ENCODE measurements at regions not wholly inside any gene's neighbourhood (a gene's known extent, or its start where the extent isn't known, plus 50 kb on each side); places are given as distances from the start of the nearest gene placed in this dataset.

DNA sequence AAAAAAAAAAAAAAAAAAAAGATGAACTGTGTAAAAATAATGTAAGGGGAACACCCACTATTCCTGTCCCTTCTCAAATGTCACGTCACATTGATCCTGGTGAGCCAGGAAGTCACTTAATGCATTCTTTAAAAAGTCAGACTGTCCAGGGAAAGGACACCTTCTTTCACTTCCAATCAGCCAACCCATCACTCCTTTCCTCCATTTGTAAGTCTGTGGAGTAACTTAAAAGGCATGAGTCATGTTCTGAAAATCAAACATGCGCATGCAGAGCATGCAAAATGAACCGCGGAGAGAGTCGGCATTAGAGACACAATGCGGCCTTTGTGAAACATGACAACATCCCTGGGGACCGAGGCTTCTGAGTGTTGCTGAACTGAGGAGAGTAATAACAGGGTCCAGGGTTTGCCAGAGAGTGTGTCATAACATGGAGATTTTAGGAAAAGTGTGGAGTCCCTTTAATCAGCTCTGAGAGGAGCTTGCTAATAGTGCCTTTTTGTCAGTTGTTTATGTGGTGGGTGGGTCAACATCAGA lies 77.6 kb upstream of the SEMA6A start:
- peak overlapping the region; percentile 53 to 94 (median 78) for H3K27ac Mint-ChIP-seq
- no peak overlapping the region for H2BK12ac ChIP-seq (ENCODE audit: insufficient read length, low read depth, low read length)
- H2BK5ac ChIP-seq (ENCODE audit: insufficient read length, low read length) = no peak overlapping the region
- no peak overlapping the region for H3K23ac ChIP-seq (ENCODE audit: insufficient read length, low read depth, low read length)
- H2BK15ac ChIP-seq (ENCODE audit: low read depth, low read length) = no peak overlapping the region
- no peak overlapping the region for H2BK20ac ChIP-seq (ENCODE audit: low read depth, low read length, poor library complexity, severe bottlenecking)
- no peak overlapping the region for H3T11ph ChIP-seq (ENCODE audit: low read length)
- H4K20me1 ChIP-seq (ENCODE audit: control insufficient read depth, insufficient read depth, insufficient read length) = no peaks in the 10 kb centered on the region
- no peaks in the 10 kb centered on the region for H3K36me3 Mint-ChIP-seq (ENCODE audit: insufficient read depth in 1 of 3, low read depth in 3 of 3)
- peak overlapping the region; percentile 46 for H3K4me2 ChIP-seq (ENCODE audit: insufficient read depth, insufficient read length, low read length)
- H3K14ac ChIP-seq (ENCODE audit: insufficient read depth, low read length) = no peak overlapping the region
- H3K56ac ChIP-seq (ENCODE audit: insufficient read length, low read depth, low read length) = peak overlapping the region; percentile 40
- peak; percentile 76 for DNase-seq
- H3K9me3 ChIP-seq (ENCODE audit: control insufficient read depth, low read depth, low read length) = no peaks in the 10 kb centered on the region
- H3K79me2 ChIP-seq (ENCODE audit: insufficient read depth, low read length) = no peaks in the 10 kb centered on the region
- peaks cover 20% of the 10 kb centered on the region for H3K4me1 ChIP-seq (ENCODE audit: insufficient read depth, low read length)
- no peaks in the 10 kb centered on the region for H3K9me3 Mint-ChIP-seq
- no peak overlapping the region for H4K5ac ChIP-seq (ENCODE audit: insufficient read length, low read depth, low read length)
- no peak overlapping the region for H2AK5ac ChIP-seq (ENCODE audit: insufficient read length, low read length)
- no peak overlapping the region for H4K8ac ChIP-seq (replicated peaks; ENCODE audit: insufficient read length, low read depth, low read length)
- TF ChIP-seq, protein P1, sequence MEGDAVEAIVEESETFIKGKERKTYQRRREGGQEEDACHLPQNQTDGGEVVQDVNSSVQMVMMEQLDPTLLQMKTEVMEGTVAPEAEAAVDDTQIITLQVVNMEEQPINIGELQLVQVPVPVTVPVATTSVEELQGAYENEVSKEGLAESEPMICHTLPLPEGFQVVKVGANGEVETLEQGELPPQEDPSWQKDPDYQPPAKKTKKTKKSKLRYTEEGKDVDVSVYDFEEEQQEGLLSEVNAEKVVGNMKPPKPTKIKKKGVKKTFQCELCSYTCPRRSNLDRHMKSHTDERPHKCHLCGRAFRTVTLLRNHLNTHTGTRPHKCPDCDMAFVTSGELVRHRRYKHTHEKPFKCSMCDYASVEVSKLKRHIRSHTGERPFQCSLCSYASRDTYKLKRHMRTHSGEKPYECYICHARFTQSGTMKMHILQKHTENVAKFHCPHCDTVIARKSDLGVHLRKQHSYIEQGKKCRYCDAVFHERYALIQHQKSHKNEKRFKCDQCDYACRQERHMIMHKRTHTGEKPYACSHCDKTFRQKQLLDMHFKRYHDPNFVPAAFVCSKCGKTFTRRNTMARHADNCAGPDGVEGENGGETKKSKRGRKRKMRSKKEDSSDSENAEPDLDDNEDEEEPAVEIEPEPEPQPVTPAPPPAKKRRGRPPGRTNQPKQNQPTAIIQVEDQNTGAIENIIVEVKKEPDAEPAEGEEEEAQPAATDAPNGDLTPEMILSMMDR (conservative IDR thresholded peaks at IDR 0.05) = no peak
- H3K27ac ChIP-seq (ENCODE audit: insufficient read length, low read depth, low read length) = peak overlapping the region; percentile 89
- no peaks in the 10 kb centered on the region for H3K79me1 ChIP-seq (ENCODE audit: insufficient read depth, low read depth, low read length, poor library complexity, severe bottlenecking)
- H3K9ac ChIP-seq (ENCODE audit: extremely low read depth, insufficient read length, low read length) = no peak overlapping the region
- no peak overlapping the region for H3K18ac ChIP-seq (ENCODE audit: insufficient read length, low read depth, low read length)
- H3K4me3 Mint-ChIP-seq = peak overlapping the region; percentile 1 to 55; a peak in 3 of 5 replicates
- no peak overlapping the region for H3K4ac ChIP-seq (ENCODE audit: low read depth, low read length)
- H2BK120ac ChIP-seq (ENCODE audit: low read depth, low read length, poor library complexity, severe bottlenecking) = no peak overlapping the region
- H4K91ac ChIP-seq (ENCODE audit: insufficient read length, low read depth, low read length) = no peak overlapping the region
- no peaks in the 10 kb centered on the region for H3K27me3 ChIP-seq (ENCODE audit: insufficient read depth, low read length)
- H3K27me3 Mint-ChIP-seq (ENCODE audit: low read depth) = no peaks in the 10 kb centered on the region
- H2AFZ ChIP-seq (ENCODE audit: low read length) = no peak overlapping the region
- peaks cover 60 to 64% of the 10 kb centered on the region in 2 experiments for H3K4me1 Mint-ChIP-seq
- no CpG with 5 or more reads among the region's 7 CpGs for WGBS (ENCODE audit: extremely low coverage, insufficient read length, low lambda C conversion rate)
- H3K23me2 ChIP-seq (ENCODE audit: insufficient read length, low read depth, low read length, poor library complexity, severe bottlenecking) = no peaks in the 10 kb centered on the region
